ENCODE measurements at regions not wholly inside any gene's neighbourhood (a gene's known extent, or its start where the extent isn't known, plus 50 kb on each side); places are given as distances from the start of the nearest gene placed in this dataset.
A peak's percentile ranks its signal among the peaks of the same experiment; 100 is the strongest.

DNA sequence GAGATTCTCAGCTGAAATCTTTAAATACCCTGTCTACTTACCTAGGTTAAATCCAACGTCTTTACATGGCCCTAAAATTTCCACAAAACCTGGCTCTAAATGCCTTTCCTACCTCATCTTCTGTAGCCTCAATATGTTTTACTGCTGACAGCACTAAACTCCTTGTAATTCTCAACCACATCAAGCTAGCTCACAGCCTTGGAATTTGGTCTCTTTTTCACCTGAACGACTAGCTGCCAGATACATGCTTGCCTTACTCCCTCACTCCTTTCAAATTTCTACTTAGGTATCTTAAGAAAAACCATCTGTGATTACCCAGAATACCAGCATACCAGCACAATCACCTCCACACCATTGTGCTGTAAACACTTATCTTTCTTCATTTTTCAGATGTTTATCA, 635.6 kb upstream of the PCDH10 start:
- no peak for DNase-seq (ENCODE audit: low read depth)
- TF ChIP-seq, protein P1, sequence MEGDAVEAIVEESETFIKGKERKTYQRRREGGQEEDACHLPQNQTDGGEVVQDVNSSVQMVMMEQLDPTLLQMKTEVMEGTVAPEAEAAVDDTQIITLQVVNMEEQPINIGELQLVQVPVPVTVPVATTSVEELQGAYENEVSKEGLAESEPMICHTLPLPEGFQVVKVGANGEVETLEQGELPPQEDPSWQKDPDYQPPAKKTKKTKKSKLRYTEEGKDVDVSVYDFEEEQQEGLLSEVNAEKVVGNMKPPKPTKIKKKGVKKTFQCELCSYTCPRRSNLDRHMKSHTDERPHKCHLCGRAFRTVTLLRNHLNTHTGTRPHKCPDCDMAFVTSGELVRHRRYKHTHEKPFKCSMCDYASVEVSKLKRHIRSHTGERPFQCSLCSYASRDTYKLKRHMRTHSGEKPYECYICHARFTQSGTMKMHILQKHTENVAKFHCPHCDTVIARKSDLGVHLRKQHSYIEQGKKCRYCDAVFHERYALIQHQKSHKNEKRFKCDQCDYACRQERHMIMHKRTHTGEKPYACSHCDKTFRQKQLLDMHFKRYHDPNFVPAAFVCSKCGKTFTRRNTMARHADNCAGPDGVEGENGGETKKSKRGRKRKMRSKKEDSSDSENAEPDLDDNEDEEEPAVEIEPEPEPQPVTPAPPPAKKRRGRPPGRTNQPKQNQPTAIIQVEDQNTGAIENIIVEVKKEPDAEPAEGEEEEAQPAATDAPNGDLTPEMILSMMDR (conservative IDR thresholded peaks at IDR 0.05; ENCODE audit: low read depth, low read length), result no peak
- H3K4me3 ChIP-seq (ENCODE audit: low read length), result no peak overlapping the region

DNA sequence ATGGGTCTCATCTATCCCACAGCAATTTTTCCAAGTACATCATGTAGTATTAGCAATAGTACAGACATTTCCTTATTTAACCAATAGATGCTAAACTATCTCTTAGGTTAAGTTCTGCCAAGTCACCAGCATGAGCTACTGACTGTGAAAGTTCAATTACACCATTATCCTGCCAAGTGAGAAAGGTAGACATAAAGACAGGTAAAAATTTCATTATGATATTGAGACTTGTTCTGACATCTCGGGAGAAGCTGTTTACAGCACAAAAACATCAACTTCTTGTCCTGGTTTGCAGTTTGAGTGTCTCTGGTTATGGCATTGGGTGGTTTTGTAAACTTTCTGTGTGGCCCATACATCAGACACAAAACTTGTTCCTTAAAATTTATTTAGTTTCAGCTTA, 622.4 kb upstream of the PCDH10 start:
- TF ChIP-seq, protein P1 (conservative IDR thresholded peaks at IDR 0.05; ENCODE audit: low read depth, low read length), result no peak
- no peak for DNase-seq (ENCODE audit: low read depth)
- no peak overlapping the region for H3K4me3 ChIP-seq (ENCODE audit: low read length)

DNA sequence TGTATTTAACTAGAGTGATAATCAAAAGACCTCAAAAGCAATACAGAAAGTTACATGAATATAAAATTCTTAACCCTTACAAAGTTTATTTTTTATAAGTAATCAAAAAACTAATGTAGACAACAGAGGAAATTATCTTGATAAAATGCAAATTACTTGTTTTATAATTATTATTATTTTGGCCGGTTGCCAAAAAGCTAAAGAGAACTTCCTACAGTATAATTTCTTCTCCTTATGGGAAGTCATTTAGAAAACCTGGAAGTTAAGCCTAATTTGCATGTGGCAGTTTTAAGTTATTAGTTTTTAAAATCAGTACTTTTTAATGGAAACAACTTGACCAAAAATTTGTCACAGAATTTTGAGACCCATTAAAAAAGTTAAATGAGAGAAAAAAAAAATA, 621.3 kb upstream of the PCDH10 start:
- no peak overlapping the region for H3K4me3 ChIP-seq (ENCODE audit: low read length)
- TF ChIP-seq, protein P1 (conservative IDR thresholded peaks at IDR 0.05; ENCODE audit: low read depth, low read length), result no peak
- DNase-seq (ENCODE audit: low read depth), result no peak

DNA sequence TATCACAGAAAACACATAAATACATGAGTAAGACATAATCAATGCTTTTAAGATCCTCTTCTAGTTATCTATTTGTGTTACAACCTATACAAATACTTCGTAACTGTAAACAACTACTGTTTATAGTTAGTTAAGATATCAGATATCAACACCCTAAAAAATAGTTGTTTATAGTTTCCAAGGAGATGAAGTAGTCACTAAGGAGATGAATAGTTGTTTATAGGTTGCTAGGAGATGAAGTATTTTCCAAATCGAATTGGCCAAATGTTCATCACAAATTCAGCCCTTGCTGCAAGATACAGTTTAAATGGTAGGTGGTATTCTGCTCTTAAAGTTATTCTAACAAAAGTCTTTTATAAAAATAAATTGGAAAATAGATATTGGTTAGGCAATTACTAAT, 618.2 kb upstream of the PCDH10 start:
- H3K4me3 ChIP-seq (ENCODE audit: low read length), result no peak overlapping the region
- TF ChIP-seq, protein P1 (conservative IDR thresholded peaks at IDR 0.05; ENCODE audit: low read depth, low read length), result no peak
- no peak for DNase-seq (ENCODE audit: low read depth)

DNA sequence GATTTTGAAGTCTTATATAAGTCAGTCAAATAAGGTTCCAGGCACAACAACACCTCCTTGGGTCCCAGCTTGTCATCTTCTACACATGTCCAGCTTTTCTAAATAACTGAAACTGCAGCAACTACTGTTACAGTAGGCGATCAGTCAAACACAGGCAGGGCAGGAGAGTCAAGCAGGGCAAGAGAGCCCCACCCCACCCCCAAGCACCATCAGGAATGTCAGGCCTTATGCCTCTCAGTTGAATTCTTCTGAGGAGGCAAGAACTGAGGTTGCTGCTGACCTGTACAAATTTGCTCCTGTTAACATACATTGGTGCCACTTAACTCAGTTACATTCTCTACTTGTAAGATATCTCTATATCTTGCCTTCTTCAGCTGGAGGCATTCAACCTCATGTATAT, 608.8 kb upstream of the PCDH10 start:
- DNase-seq (ENCODE audit: low read depth), result peak; percentile 43
- TF ChIP-seq, protein P1 (conservative IDR thresholded peaks at IDR 0.05; ENCODE audit: low read depth, low read length), result no peak
- no peak overlapping the region for H3K4me3 ChIP-seq (ENCODE audit: low read length)

DNA sequence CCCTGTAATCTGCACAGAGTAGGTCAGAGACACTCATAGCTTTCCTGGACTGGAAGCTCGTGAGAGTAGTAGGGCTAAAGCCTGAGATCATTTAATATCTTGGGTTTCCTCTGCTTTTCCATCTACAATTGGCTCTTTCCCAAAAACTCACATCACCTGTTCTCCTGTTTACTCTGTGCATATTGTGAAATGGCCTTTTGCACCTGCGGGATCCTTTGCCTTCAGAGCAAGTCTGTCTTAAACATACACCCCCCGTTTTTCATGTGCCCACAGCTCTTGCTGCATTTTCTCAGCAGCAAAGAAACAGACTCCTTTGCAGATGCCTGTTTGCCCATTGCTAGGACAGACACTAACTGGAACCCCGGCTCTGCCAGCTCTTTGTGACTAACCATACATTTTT, 608.3 kb upstream of the PCDH10 start:
- TF ChIP-seq, protein P1 (conservative IDR thresholded peaks at IDR 0.05; ENCODE audit: low read depth, low read length), result no peak
- DNase-seq (ENCODE audit: low read depth), result no peak
- no peak overlapping the region for H3K4me3 ChIP-seq (ENCODE audit: low read length)

DNA sequence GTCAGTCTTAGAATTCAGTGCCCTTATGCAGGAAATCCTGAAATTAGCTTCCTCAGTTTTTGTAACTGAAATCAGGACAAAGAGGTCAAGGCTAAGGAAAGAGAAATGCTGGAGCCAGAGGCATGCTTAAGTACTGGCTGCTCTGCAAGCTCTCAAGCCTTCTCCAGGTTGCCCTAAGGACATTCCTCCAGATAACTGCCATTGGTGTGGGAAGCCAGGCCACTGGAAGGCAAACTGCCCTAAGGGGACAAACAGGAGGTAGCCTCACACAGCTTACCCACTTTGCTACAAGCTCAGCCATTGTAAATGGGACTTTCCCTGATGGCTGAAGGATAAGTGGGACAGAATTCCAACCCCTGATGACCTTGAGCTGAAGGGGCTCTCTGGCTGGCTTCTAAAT, 606.9 kb upstream of the PCDH10 start:
- TF ChIP-seq, protein P1 (conservative IDR thresholded peaks at IDR 0.05; ENCODE audit: low read depth, low read length), result no peak
- H3K4me3 ChIP-seq (ENCODE audit: low read length), result no peak overlapping the region
- DNase-seq (ENCODE audit: low read depth), result no peak

Data from retinal pigment epithelial cell (primary cell).